GM21367 (cell line): ENCODE measurements at regions not wholly inside any gene's neighbourhood (a gene's known extent, or its start where the extent isn't known, plus 50 kb on each side); places are given as distances from the start of the nearest gene placed in this dataset.
"Not testable (repeated sequence)": the region's sequence is repeated elsewhere in the genome, so short reads cannot be mapped to it uniquely, and the experiment has no call there.

Source experiments
- ATAC-seq: cut with Tn5 transposase; IDR thresholded peaks from one replicate; pipeline ENCODE4 v1.9.1; 2021; ENCODE audit not compliant: unreplicated experiment

DNA sequence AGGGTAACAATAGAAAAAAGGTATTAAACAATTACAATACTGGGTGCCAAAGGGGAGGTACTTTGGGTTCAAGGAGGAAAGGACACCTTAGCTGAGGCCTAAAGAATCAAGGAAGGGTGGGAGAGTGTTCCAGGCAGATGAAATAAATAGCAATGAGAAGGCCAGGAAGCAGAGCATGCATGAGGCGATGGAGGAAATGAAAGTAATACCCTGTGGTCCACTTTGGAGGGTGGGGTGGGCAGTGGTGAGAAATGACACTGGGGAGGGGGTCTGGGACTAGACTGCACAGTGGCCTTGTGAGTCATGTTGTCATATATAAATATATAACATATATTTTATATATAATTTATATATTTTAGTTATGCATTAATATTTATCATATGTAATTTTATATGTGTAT, 55.9 kb downstream of the BHLHE40 start:
- no peak for ATAC-seq

DNA sequence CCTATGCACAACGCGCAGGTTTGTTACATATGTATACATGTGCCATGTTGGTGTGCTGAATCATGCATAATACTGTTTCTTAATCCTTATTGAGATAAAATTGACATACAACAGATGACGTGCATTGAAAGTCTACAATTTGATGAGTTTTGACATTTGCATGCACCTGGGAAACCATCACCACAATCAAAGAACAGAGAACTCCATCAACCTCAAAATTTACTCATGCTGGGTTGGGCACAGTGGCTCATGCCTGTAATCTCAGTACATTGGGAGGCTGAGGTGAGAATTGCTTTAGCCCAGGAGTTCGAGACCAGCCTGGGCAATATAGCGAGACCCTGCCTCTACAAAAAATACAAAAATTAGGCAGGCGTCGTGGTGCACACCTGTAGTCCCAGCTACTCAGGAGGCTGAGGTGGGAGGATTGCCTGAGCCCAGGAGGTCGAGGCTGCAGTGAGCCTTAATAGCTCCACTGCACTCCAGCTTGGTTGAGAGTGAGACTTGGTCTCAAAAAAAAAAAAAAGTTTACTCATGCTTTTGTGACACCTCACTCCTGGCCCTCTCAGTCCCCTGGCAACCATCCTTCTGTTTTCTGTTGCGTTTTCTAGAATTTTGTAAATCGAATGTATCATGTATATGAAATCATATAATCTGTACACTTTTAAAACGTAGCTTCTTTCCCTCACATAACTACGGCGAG, 56.6 kb downstream of the BHLHE40 start:
- no peak for ATAC-seq

GRCh38 chr3:5036392-5036766, 57.1 kb downstream of the BHLHE40 start:
- ATAC-seq = no peak

DNA sequence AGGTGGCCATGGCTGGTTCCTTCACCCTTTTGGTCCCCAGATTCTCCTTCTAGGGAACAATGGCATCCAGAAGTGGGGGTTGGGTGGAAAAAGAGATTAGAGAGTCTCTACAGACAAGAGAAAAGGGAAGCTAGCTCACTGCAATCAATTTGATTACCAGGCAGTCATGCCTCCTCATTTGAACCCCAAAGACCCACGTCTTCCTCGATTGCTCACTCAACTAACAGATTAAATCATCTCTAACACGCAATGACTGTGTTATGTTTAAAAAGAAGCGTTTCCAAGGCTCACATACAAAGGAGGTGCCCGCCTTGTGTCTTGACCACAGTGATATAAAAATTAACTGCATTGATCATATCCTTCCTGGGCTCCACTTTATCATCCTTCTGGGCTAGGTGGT, 57.6 kb downstream of the BHLHE40 start:
- ATAC-seq = no peak

GRCh38 chr3:5039585-5039984, 60.3 kb downstream of the BHLHE40 start:
- ATAC-seq = no peak

DNA sequence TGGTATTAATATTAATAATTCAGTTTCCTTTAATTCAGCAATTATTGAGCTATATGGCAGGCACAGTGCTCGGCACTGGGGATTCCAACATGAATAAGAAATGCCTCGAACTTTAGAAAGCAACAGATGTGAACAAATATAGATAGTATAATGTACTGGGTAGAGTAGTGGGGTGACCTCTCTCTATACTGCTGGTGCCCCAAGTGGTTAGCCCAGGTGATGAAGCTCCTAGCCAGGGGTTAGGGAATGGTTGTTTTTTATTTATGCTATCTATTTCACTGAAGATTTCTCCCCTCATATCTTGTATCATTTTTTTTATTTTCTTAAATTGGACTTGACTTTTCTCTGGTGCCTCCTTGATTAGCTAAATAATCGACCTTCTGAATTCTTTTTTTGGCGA, 62.1 kb downstream of the BHLHE40 start:
- ATAC-seq = no peak

DNA sequence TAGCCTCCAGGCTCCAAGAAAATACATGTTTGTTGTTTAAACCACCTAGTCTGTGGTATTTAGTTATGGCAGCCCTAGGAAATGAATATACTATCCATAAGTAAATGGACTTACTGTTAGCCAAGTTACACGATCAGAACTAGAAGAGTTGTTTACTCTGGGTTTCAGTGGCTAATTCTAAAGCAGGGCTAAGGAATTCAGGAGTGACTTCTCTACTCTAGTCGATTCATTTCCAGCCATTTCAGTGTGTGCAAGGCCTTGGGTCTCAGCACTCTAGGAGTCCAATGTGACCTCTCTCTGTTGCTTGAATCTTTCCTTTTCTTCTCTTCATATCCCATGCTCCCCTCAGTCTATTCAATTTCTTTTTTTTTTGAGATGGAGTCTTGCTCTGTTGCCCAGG, 66.7 kb downstream of the BHLHE40 start:
- ATAC-seq = no peak

DNA sequence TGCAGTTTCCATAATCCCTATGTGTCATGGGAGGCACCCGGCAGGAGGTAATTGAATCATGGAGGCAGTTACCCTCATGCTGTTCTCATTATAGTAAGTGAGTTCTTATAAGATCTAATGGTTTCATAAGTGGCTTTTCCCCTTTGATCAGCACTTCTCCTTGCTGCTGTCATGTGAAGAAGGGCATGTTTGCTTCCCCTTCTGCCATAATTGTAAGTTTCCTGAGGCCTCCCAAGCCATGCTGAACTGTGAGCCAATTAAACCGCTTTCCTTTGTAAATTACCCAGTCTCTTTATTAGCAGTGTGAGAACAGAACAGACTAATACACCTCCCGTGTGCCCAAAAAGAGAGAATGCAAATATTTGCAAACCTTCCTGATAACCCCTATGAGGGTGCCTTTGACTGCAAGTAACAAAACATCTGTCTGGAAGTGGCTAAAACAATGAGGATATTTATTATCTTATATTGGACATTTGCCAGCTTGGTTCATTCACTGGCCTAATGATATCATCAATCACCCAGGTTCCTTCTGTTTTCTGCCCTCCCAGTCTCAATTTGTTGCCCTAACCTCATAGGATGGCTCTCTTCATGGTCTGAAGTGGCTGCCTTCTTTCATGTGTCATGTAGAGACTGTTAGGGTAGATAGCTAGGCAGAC, 68.7 kb downstream of the BHLHE40 start:
- ATAC-seq = no peak

DNA sequence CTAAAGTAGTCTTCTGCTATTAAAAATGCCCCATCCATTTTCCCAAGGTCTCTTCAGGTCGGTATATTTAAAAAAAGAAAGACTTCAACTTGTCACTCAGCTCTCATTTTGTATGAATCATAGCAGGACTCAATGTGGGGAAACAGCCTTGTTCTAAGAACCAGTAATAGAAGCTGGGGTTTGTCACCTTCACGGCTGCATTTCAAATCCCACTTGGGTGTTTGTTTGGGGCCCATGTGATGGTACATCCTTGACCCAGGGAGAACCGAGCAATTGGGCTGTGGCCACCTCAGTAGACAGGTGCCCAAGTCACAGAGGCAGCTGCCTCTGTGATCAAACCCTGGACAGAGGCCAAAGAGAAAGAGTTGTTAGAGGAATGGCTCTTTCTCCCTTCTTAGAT, 70.3 kb upstream of the ARL8B start:
- ATAC-seq = peak; percentile 55

DNA sequence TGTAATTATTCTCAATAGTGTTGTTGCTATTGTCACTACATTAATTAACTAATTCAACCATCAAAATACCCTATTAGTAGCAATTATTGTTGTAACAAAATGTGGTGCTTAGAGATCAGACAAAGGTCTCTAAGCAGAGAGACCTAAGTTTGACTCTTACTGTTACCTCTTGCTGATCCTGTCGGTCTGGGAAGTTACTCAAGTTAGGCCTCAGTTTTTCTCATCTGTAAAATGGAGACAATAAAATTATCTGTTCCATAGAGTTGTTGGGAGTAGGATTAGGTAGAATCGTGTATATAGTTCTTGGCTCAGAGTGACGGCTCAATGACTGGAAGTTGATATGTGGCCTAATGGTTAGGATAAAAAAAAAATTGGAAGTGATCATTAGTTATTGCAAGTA, 69.8 kb upstream of the ARL8B start:
- ATAC-seq = no peak

GRCh38 chr3:5053021-5053831, 68.9 kb upstream of the ARL8B start:
- no peak for ATAC-seq

DNA sequence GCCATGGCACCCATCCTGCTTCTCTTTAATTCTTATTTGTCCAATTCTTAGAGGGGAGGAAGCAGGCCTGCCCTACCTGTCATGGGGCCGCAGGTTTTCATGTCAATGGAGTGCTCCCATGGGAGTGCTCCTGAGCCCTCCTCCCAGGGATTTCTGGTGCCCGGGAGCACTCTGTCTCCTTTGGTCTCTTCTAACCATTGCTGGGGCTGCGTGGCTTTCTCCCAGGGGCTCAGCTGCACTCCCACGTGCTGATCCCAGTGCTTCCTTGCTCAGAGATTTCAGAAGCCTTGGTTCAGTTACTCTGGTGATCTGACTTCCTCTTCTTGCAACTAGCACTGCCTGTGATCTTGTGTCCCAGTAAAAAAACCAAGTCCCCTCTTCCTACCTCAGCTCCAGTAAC, 68.0 kb upstream of the ARL8B start:
- ATAC-seq = no peak

DNA sequence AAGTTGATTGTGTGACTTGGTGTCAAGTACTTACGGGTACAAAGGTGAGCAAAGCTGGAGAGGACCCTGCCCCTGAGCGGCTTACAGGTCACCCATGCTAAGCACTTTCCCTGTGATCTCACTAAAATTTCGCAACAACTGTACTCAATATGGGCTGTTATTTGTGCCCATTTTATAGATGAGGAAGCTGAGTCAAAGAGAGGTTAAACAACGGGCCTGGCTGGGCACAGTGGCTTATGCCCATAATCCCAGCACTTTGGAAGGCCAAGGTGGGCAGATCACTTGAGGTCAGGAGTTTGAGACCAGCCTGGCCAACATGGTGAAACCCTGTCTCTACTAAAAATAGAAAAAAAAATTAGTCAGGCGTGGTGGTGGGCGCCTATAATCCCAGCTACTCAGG, 67.5 kb upstream of the ARL8B start:
- ATAC-seq = not testable (repeated sequence)

DNA sequence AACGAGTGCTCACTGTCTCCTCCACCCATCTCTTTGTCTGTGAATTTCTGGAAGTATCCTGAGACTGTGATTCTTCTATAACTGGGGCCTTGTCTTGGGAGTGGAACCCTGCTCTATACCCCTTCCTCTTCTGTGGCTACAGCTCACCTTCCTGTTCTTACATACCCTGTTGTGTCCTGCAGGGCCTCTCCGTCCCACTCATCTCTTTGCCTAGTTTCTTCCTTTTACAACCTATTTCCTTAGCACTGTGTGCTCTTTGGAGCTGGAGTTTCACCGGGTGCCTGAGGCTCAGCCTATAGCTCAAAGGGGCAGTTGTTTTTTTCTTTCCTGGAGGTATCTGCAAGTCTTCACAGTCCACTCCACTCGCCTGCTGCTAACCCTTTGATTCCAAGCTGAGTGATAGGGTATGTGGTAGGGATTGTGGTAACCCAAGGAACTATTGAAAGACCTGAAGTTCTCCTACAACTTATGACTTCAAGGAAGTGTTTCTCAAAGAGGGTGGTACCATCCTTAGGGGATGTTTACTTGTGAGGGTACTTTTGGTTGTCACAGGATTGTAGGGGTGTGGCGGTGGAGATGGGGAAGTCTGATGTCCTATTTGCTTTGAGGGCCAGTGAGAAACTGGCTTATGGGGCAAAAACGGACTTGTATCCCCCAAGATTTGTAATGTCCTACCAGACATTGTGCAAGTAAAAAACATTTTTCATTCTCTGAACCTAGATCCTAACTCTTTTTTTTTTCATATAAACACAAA, 66.6 kb upstream of the ARL8B start:
- ATAC-seq = no peak

GRCh38 chr3:5056111-5056391, 66.0 kb upstream of the ARL8B start:
- no peak for ATAC-seq

- ATAC-seq = no peak
Observed at GRCh38 chr3:5057272-5057671, 64.8 kb upstream of the ARL8B start.

DNA sequence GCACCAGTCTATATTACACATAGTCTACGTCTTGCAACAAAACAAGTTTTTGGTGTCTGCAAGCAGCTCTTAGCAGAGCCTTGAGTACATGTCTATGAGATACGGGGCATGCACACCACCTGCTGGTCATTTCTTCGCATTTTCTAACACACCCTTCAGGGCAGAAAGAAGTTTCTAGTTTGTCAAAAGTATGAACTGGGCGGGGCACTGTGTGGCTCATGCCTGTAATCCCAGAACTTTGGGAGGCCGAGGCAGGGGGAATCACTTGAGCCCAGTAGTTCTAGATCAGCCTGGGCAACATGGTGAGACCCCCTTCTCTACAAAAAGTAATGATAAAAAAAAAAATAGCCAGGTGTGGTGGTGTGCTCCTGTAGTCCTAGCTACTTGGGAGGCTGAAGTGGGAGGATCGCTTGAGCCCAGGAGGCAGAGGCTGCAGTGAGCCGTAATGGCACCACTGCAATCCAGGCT, 64.2 kb upstream of the ARL8B start:
- peak; percentile 85 for ATAC-seq

DNA sequence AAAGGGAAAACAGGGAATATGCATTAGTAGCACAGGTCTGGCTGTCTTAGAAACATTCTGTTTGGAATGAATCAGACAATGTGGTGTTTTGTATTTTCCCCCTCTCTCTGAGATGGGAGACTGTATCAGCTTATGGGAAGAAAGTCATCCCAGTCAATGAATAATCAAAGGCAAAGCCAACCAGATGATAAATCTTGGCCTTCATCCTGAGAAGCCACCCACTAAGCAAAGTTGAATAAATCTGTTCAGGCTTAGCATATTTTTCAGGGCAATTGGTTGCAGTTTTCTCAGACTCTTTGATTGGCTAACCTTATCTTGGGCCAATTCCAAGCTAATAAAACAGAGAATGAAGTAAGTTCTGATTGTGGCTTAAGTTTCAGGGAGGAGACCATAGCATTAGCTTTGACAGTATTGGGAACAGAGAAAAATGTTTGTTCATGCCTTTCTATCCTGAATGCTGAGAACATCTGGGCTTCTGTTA, 63.6 kb upstream of the ARL8B start:
- ATAC-seq = no peak

- no peak for ATAC-seq
Observed at GRCh38 chr3:5059782-5060181, 62.3 kb upstream of the ARL8B start.

DNA sequence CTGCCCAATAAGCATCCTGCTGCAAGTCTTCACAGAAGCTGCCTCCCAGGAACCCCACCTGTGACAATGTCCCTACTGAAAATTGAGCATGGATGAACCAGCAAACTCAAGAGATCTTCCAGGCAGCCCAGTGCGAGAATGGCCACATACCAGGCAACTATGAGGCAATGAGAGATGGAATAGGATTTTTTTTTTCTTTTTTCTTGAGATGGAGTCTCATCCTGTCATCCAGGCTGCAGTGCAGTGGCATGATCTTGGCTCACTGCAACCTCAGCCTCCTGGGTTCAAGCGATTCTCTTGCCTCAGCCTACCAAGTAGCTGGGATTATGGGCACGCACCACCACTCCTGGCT, 60.9 kb upstream of the ARL8B start:
- no peak for ATAC-seq

DNA sequence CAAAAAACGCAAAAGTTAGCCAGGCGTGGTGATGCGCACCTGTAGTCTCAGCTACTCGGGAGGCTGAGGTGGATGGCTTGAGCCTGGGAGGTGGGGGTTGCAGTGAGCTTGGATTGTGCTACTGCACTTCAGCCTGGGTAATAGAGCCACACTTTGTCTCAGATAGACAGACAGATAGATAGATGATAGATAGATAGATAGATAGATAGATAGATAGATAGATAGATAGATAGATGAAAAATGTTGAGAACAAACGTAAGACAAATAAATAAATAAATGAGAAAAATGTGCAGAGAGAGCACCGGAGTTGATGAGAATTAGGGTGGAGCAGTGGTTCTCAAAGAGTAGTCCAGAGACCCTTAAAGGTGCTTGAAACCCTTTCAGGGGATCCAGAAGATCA, 58.4 kb upstream of the ARL8B start:
- ATAC-seq = no peak
